NCI-H446 treated with DMSO at 0.1 percent for 48 hours (cell line): ENCODE measurements at regions not wholly inside any gene's neighbourhood (a gene's known extent, or its start where the extent isn't known, plus 50 kb on each side); places are given as distances from the start of the nearest gene placed in this dataset.

Experiments used
- DNase-seq: peaks from one replicate; lab custom pipeline; 2025; lab: John Stamatoyannopoulos, UW

DNA sequence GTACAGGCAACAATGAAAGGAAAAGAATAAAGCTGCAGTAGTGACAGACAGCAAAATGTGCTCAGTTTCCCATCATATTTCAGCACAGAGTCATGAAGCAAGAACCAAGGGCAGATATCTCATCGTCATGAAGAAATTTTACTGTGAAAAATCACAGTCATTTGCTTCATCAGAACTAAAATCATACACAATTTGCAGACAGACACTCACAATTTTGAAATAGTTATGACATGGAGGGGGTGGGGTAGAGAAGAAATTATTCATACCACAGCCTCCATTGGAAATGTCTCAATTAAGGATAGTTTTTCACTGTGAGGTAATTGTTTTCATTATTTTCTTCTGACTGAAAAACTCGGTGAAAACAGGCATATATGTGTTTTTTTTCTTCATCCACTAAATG, 78.8 kb upstream of the CNTN3 start:
- no peak for DNase-seq

DNA sequence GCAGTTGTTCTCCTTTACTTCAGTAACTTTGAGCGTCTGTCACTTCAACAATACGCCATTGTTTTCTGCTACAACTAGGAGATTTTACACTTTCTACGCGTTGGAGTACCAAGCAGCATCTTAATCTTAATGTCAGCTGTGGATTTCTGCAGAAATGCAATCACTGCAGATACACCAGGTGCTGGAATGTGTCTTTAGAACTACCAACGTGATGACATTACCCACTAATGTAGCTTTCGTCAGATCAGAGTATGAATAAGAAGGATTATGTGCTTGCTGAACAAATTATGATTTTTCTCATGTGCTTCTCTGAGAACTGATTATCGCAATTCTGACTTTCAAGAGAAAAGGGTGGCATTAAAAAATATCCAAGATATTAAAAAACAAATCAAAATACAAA, 77.5 kb upstream of the CNTN3 start:
- DNase-seq, result no peak

DNA sequence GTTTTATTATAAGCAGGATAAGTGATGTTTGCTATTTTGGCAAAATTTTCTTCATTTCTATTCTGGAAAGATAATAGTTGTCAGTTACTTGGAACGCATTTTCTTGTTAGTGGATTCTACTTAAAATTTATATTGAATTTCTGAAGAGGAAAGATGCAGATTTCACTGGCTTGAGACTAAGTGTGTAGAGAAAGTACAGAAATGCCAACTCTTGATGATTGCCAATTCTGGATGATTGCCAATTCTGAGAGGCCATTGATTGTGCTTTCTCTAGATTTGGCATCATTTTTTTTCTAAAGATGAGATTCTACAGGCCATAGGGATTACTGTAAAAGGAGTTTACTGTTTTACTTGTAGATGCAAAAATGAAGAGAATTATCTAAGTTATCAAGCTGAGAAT, 58.9 kb upstream of the CNTN3 start:
- DNase-seq, result peak; percentile 53

DNA sequence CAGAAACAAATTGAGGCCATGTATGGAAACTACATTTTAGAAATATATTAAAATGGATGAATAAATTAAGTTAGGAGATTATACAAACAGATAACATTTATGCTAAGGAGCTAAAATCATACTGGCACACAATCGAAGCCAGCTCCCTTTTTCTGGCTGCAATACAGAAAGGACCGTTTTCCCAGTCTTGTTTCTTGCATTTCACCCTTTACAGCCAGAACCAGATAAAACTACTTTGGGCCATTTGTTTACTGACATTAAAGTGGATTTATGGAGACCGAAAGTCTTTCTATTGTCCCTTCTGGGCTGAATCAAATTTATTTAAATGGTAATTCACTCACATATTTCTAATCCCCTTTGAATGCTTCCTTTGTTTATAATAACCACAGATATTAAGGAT, 50.1 kb upstream of the CNTN3 start:
- DNase-seq, result no peak
